ENCODE measurements at regions not wholly inside any gene's neighbourhood (a gene's known extent, or its start where the extent isn't known, plus 50 kb on each side); places are given as distances from the start of the nearest gene placed in this dataset.

DNA sequence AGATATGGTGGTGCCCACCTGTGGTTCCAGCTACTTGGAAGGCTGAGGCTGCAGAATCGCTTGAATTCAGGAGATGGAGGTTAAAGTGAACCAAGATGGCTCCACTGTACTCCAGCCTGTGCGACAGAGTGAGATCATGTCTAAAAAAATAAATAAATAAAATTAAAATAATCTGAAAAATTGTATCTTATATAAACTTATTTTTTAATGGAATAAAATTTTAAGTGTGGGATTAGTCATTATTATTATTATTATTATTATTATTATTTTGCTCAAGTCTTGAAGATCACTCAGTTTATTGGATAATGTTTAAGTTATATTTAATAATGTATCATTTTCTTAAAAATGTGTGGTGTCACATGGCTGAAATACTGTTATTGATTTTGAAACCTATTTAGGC, 688.0 kb upstream of the COX7C start:
- TF ChIP-seq, protein P1, sequence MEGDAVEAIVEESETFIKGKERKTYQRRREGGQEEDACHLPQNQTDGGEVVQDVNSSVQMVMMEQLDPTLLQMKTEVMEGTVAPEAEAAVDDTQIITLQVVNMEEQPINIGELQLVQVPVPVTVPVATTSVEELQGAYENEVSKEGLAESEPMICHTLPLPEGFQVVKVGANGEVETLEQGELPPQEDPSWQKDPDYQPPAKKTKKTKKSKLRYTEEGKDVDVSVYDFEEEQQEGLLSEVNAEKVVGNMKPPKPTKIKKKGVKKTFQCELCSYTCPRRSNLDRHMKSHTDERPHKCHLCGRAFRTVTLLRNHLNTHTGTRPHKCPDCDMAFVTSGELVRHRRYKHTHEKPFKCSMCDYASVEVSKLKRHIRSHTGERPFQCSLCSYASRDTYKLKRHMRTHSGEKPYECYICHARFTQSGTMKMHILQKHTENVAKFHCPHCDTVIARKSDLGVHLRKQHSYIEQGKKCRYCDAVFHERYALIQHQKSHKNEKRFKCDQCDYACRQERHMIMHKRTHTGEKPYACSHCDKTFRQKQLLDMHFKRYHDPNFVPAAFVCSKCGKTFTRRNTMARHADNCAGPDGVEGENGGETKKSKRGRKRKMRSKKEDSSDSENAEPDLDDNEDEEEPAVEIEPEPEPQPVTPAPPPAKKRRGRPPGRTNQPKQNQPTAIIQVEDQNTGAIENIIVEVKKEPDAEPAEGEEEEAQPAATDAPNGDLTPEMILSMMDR (IDR thresholded peaks at IDR 0.05), result no peak
- TF ChIP-seq EP300 (IDR thresholded peaks at IDR 0.05) (no peak), POLR2A (IDR thresholded peaks at IDR 0.05) (no peak)
